ENCODE measurements at regions not wholly inside any gene's neighbourhood (a gene's known extent, or its start where the extent isn't known, plus 50 kb on each side); places are given as distances from the start of the nearest gene placed in this dataset.

DNA sequence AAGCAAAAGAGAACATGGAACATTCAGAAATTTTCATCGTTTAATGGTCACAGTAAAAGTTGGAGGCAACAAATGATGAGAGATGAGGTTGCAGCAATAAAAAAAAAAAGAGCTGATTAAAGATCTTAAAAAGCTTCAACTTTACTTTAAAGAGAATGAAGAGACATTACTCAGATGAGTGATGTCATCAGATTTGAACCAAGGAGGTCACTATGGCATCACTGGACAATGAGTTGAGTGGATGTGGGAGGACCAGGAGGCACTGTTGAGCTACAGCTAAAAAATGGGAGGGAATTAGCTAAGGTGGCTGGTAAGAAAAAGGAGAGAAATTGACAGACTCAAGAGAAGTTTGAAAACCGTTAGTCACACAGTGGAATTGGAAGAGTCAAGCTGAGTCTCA is 138.4 kb downstream of the SST start:
- ChIA-PET POLR2A (no interaction called here), CTCF (interaction anchor here (0.6 to 0.7 kb wide), 2 partner anchors 148 to 310 kb away, joined by 5 to 6 read pairs; no protein-coding TSS in a partner anchor)
- Histone ChIP-seq H3K4me3 (ENCODE audit: low read depth, low read length) (no peak overlapping the region), H3K36me3 (ENCODE audit: control insufficient read depth in 2 of 2, insufficient read depth in 1 of 2, low read length in 2 of 2) (no peaks in the 10 kb centered on the region), H3K4me1 (ENCODE audit: control insufficient read depth, insufficient read depth, low read length) (no peaks in the 10 kb centered on the region), H3K9me3 (ENCODE audit: control insufficient read depth, insufficient read depth, low read depth, low read length) (no peaks in the 10 kb centered on the region), H3K27ac (ENCODE audit: extremely low read depth, low read depth, low read length) (no peak overlapping the region)
- TF ChIP-seq, protein P1, sequence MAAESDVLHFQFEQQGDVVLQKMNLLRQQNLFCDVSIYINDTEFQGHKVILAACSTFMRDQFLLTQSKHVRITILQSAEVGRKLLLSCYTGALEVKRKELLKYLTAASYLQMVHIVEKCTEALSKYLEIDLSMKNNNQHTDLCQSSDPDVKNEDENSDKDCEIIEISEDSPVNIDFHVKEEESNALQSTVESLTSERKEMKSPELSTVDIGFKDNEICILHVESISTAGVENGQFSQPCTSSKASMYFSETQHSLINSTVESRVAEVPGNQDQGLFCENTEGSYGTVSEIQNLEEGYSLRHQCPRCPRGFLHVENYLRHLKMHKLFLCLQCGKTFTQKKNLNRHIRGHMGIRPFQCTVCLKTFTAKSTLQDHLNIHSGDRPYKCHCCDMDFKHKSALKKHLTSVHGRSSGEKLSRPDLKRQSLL (tag by site-specific recombination; IDR thresholded peaks at IDR 0.05) = no peak
- TF ChIP-seq ZNF596 (tag by site-specific recombination; IDR thresholded peaks at IDR 0.05) (no peak), ZNF184 (tag by site-specific recombination; IDR thresholded peaks at IDR 0.05) (no peak), ZNF221 (tag by site-specific recombination; IDR thresholded peaks at IDR 0.05; ENCODE audit: borderline replicate concordance) (no peak), ZNF624 (tag by site-specific recombination; IDR thresholded peaks at IDR 0.05) (no peak), ZNF585B (tag by site-specific recombination; IDR thresholded peaks at IDR 0.05) (no peak)
- TF ChIP-seq, protein P2, sequence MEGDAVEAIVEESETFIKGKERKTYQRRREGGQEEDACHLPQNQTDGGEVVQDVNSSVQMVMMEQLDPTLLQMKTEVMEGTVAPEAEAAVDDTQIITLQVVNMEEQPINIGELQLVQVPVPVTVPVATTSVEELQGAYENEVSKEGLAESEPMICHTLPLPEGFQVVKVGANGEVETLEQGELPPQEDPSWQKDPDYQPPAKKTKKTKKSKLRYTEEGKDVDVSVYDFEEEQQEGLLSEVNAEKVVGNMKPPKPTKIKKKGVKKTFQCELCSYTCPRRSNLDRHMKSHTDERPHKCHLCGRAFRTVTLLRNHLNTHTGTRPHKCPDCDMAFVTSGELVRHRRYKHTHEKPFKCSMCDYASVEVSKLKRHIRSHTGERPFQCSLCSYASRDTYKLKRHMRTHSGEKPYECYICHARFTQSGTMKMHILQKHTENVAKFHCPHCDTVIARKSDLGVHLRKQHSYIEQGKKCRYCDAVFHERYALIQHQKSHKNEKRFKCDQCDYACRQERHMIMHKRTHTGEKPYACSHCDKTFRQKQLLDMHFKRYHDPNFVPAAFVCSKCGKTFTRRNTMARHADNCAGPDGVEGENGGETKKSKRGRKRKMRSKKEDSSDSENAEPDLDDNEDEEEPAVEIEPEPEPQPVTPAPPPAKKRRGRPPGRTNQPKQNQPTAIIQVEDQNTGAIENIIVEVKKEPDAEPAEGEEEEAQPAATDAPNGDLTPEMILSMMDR (tag by site-specific recombination; IDR thresholded peaks at IDR 0.05) = no peak
- TF ChIP-seq, protein P3, sequence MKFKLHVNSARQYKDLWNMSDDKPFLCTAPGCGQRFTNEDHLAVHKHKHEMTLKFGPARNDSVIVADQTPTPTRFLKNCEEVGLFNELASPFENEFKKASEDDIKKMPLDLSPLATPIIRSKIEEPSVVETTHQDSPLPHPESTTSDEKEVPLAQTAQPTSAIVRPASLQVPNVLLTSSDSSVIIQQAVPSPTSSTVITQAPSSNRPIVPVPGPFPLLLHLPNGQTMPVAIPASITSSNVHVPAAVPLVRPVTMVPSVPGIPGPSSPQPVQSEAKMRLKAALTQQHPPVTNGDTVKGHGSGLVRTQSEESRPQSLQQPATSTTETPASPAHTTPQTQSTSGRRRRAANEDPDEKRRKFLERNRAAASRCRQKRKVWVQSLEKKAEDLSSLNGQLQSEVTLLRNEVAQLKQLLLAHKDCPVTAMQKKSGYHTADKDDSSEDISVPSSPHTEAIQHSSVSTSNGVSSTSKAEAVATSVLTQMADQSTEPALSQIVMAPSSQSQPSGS (tag by site-specific recombination; IDR thresholded peaks at IDR 0.05; ENCODE audit: low read depth) = peak; percentile 49; the same call in 1 of the 2 replicates

DNA sequence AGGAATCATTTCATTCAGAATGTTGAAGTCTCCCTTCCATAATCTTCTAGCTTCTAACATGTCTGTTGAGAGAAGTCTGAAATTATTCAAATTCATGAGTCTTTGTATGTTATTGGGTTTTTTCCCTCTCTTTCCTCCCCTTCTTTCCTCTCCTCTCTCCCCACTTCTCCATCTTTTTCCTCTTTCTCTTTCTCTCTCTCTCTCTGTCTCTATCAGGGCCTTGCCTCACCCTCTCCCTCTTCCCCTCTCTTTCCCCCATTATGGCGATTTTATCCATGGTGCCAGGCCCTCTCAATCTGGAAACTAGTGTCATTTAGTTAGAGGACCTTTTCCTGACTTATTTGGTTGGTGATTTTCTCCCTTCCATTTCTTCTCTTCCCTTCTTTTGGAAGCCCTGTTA is 147.3 kb downstream of the SST start:
- Histone ChIP-seq H3K4me1 (ENCODE audit: control insufficient read depth, insufficient read depth, low read length) (no peaks in the 10 kb centered on the region), H3K27ac (ENCODE audit: extremely low read depth, low read depth, low read length) (no peak overlapping the region), H3K4me3 (ENCODE audit: low read depth, low read length) (no peak overlapping the region), H3K9me3 (ENCODE audit: control insufficient read depth, insufficient read depth, low read depth, low read length) (no peaks in the 10 kb centered on the region), H3K36me3 (ENCODE audit: control insufficient read depth in 2 of 2, insufficient read depth in 1 of 2, low read length in 2 of 2) (no peaks in the 10 kb centered on the region)
- TF ChIP-seq ZEB2 (tag by site-specific recombination; IDR thresholded peaks at IDR 0.05) (no peak), ZNF837 (tag by site-specific recombination; IDR thresholded peaks at IDR 0.05) (no peak), ZNF830 (tag by site-specific recombination; IDR thresholded peaks at IDR 0.05; ENCODE audit: low read depth) (no peak), ZFP3 (tag by site-specific recombination; IDR thresholded peaks at IDR 0.05; ENCODE audit: low read depth) (no peak), IKZF3 (tag by site-specific recombination; IDR thresholded peaks at IDR 0.05) (no peak), KLF10 (tag by site-specific recombination; IDR thresholded peaks at IDR 0.05) (no peak), SP2 (tag by site-specific recombination; IDR thresholded peaks at IDR 0.05) (no peak), ZNF114 (tag by site-specific recombination; IDR thresholded peaks at IDR 0.05) (no peak), ZNF266 (tag by site-specific recombination; IDR thresholded peaks at IDR 0.05; ENCODE audit: low read depth) (no peak)
- TF ChIP-seq, protein P4, sequence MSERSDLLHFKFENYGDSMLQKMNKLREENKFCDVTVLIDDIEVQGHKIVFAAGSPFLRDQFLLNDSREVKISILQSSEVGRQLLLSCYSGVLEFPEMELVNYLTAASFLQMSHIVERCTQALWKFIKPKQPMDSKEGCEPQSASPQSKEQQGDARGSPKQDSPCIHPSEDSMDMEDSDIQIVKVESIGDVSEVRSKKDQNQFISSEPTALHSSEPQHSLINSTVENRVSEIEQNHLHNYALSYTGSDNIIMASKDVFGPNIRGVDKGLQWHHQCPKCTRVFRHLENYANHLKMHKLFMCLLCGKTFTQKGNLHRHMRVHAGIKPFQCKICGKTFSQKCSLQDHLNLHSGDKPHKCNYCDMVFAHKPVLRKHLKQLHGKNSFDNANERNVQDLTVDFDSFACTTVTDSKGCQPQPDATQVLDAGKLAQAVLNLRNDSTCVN (tag by site-specific recombination; optimal IDR thresholded peaks at IDR 0.05) = no peak
- TF ChIP-seq, protein P5, sequence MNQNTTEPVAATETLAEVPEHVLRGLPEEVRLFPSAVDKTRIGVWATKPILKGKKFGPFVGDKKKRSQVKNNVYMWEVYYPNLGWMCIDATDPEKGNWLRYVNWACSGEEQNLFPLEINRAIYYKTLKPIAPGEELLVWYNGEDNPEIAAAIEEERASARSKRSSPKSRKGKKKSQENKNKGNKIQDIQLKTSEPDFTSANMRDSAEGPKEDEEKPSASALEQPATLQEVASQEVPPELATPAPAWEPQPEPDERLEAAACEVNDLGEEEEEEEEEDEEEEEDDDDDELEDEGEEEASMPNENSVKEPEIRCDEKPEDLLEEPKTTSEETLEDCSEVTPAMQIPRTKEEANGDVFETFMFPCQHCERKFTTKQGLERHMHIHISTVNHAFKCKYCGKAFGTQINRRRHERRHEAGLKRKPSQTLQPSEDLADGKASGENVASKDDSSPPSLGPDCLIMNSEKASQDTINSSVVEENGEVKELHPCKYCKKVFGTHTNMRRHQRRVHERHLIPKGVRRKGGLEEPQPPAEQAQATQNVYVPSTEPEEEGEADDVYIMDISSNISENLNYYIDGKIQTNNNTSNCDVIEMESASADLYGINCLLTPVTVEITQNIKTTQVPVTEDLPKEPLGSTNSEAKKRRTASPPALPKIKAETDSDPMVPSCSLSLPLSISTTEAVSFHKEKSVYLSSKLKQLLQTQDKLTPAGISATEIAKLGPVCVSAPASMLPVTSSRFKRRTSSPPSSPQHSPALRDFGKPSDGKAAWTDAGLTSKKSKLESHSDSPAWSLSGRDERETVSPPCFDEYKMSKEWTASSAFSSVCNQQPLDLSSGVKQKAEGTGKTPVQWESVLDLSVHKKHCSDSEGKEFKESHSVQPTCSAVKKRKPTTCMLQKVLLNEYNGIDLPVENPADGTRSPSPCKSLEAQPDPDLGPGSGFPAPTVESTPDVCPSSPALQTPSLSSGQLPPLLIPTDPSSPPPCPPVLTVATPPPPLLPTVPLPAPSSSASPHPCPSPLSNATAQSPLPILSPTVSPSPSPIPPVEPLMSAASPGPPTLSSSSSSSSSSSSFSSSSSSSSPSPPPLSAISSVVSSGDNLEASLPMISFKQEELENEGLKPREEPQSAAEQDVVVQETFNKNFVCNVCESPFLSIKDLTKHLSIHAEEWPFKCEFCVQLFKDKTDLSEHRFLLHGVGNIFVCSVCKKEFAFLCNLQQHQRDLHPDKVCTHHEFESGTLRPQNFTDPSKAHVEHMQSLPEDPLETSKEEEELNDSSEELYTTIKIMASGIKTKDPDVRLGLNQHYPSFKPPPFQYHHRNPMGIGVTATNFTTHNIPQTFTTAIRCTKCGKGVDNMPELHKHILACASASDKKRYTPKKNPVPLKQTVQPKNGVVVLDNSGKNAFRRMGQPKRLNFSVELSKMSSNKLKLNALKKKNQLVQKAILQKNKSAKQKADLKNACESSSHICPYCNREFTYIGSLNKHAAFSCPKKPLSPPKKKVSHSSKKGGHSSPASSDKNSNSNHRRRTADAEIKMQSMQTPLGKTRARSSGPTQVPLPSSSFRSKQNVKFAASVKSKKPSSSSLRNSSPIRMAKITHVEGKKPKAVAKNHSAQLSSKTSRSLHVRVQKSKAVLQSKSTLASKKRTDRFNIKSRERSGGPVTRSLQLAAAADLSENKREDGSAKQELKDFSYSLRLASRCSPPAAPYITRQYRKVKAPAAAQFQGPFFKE (tag by site-specific recombination; IDR thresholded peaks at IDR 0.05; ENCODE audit: borderline replicate concordance) = no peak
- TF ChIP-seq, protein P6, sequence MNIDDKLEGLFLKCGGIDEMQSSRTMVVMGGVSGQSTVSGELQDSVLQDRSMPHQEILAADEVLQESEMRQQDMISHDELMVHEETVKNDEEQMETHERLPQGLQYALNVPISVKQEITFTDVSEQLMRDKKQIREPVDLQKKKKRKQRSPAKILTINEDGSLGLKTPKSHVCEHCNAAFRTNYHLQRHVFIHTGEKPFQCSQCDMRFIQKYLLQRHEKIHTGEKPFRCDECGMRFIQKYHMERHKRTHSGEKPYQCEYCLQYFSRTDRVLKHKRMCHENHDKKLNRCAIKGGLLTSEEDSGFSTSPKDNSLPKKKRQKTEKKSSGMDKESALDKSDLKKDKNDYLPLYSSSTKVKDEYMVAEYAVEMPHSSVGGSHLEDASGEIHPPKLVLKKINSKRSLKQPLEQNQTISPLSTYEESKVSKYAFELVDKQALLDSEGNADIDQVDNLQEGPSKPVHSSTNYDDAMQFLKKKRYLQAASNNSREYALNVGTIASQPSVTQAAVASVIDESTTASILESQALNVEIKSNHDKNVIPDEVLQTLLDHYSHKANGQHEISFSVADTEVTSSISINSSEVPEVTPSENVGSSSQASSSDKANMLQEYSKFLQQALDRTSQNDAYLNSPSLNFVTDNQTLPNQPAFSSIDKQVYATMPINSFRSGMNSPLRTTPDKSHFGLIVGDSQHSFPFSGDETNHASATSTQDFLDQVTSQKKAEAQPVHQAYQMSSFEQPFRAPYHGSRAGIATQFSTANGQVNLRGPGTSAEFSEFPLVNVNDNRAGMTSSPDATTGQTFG (tag by site-specific recombination; IDR thresholded peaks at IDR 0.05; ENCODE audit: borderline replicate concordance) = no peak
- CTCF ChIA-PET = interaction anchor here (0.5 to 1.0 kb wide), 2 partner anchors 93 to 156 kb away, joined by 4 to 5 read pairs; no protein-coding TSS in a partner anchor
- POLR2A ChIA-PET = no interaction called here

Data from HEK293 (cell line).